Panc1 (cell line): ENCODE measurements at regions not wholly inside any gene's neighbourhood (a gene's known extent, or its start where the extent isn't known, plus 50 kb on each side); places are given as distances from the start of the nearest gene placed in this dataset.

Experiments
- POLR2AphosphoS5 ChIP-seq: IDR thresholded peaks from 2 replicates; pipeline ENCODE4 v1.6.1; 2012; ENCODE audit warnings: mild to moderate bottlenecking, low read depth, low read length, moderate library complexity
- REST ChIP-seq, 2 experiments: IDR thresholded peaks; 2 replicates each; pipeline ENCODE4 v1.6.1; 2011 to 2012; ENCODE audit warnings: low read depth in 2 of 2, control low read depth in 1 of 2, low read length in 1 of 2, mild to moderate bottlenecking in 1 of 2, moderate library complexity in 1 of 2; ENCODE audit not compliant: insufficient read depth in 1 of 2
- SIN3A ChIP-seq: IDR thresholded peaks from 2 replicates; pipeline ENCODE4 v1.6.1; 2012; ENCODE audit warnings: low read depth, mild to moderate bottlenecking, low read length, moderate library complexity, borderline replicate concordance; ENCODE audit not compliant: insufficient read depth
- TCF7L2 ChIP-seq: IDR thresholded peaks from 2 replicates; pipeline ENCODE4 v1.6.1; 2011; ENCODE audit warnings: mild to moderate bottlenecking, low read depth, low read length, inconsistent platforms
- TF ChIP-seq, protein P1 (sequence below): fragments of 450-650 bp; IDR thresholded peaks from 2 replicates; pipeline ENCODE4 v1.5.1; 2017; ENCODE audit warnings: mild to moderate bottlenecking

GRCh38 chr14:71651228-71651627, 281.0 kb upstream of the RGS6 start:
- TF ChIP-seq, protein P1, sequence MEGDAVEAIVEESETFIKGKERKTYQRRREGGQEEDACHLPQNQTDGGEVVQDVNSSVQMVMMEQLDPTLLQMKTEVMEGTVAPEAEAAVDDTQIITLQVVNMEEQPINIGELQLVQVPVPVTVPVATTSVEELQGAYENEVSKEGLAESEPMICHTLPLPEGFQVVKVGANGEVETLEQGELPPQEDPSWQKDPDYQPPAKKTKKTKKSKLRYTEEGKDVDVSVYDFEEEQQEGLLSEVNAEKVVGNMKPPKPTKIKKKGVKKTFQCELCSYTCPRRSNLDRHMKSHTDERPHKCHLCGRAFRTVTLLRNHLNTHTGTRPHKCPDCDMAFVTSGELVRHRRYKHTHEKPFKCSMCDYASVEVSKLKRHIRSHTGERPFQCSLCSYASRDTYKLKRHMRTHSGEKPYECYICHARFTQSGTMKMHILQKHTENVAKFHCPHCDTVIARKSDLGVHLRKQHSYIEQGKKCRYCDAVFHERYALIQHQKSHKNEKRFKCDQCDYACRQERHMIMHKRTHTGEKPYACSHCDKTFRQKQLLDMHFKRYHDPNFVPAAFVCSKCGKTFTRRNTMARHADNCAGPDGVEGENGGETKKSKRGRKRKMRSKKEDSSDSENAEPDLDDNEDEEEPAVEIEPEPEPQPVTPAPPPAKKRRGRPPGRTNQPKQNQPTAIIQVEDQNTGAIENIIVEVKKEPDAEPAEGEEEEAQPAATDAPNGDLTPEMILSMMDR: no peak
- TF ChIP-seq REST (IDR thresholded peaks at IDR 0.05; ENCODE audit: insufficient read depth in 1 of 2, low read depth in 2 of 2, low read length in 1 of 2): no peak
- TF ChIP-seq SIN3A: no peak
- no peak for TF ChIP-seq POLR2AphosphoS5
- TF ChIP-seq TCF7L2: no peak
